ENCODE measurements at regions not wholly inside any gene's neighbourhood (a gene's known extent, or its start where the extent isn't known, plus 50 kb on each side); places are given as distances from the start of the nearest gene placed in this dataset.

GRCh38 chr3:1036207-1036826, 56.5 kb upstream of the CNTN6 start:
- no peaks in the 10 kb centered on the region for H3K27me3 Mint-ChIP-seq
- H3K4me1 Mint-ChIP-seq = no peaks in the 10 kb centered on the region
- H3K4me3 Mint-ChIP-seq = no peak overlapping the region
- H3K27ac Mint-ChIP-seq = no peak overlapping the region
- no peak for DNase-seq
- peaks cover 8% of the 10 kb centered on the region for H3K9me3 Mint-ChIP-seq
- H3K36me3 Mint-ChIP-seq = no peaks in the 10 kb centered on the region

- H3K36me3 Mint-ChIP-seq = no peaks in the 10 kb centered on the region
- no peak overlapping the region for H3K27ac Mint-ChIP-seq
- peaks cover 8% of the 10 kb centered on the region for H3K9me3 Mint-ChIP-seq
- no peak overlapping the region for H3K4me3 Mint-ChIP-seq
- no peak for DNase-seq
- no peaks in the 10 kb centered on the region for H3K4me1 Mint-ChIP-seq
- no peaks in the 10 kb centered on the region for H3K27me3 Mint-ChIP-seq
Measured at GRCh38 chr3:1037631-1038030, 55.2 kb upstream of the CNTN6 start.
